ENCODE measurements at regions not wholly inside any gene's neighbourhood (a gene's known extent, or its start where the extent isn't known, plus 50 kb on each side); places are given as distances from the start of the nearest gene placed in this dataset.
"Not testable (repeated sequence)": the region's sequence is repeated elsewhere in the genome, so short reads cannot be mapped to it uniquely, and the experiment has no call there.

GRCh38 chr2:72078773-72079172, 68.9 kb downstream of the CYP26B1 start:
- DNase-seq, result no peak

GRCh38 chr2:72077702-72078169, 69.9 kb downstream of the CYP26B1 start:
- no peak for DNase-seq

GRCh38 chr2:72073373-72073772, 74.3 kb downstream of the CYP26B1 start:
- DNase-seq, result not testable (repeated sequence)

- not testable (repeated sequence) for DNase-seq
Observed at GRCh38 chr2:72064197-72064596, 83.5 kb downstream of the CYP26B1 start.

DNA sequence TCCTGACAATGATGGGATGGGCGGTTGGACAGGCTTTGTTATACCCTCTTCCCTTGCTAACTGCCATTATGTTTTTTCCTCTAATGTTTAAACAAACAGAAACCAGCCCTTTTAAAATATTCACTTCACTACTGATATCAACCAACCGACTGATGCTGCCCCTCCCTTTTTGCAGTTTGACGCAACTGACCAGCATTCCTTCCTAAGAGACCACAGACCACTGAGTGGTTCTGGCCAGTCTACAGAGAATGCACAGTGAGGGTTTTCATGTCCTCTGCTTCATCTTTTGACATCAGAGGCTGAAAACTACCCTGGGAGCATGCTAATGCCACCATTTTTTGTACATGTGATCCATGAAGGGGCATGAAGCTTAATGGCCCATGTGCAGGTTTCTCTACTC, 85.3 kb downstream of the CYP26B1 start:
- DNase-seq, result no peak

DNA sequence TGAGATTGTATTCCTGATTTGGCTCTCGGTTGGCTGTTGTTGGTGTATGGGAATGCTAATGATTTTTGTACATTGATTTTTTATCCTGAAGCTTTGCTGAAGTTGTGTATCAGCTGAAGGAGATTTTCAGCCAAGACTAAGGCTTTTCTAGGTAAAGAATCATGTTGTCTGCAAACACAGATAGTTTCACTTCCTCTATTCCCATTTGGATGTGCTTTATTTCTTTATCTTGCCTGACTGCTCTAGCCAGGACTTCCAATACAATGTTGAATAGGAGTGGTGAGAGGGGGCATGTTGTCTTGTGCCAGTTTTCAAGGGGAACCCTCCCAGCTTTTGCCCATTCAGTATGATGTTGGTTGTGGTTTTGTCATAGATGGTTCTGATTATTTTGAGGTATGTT, 90.4 kb downstream of the CYP26B1 start:
- no peak for DNase-seq

DNA sequence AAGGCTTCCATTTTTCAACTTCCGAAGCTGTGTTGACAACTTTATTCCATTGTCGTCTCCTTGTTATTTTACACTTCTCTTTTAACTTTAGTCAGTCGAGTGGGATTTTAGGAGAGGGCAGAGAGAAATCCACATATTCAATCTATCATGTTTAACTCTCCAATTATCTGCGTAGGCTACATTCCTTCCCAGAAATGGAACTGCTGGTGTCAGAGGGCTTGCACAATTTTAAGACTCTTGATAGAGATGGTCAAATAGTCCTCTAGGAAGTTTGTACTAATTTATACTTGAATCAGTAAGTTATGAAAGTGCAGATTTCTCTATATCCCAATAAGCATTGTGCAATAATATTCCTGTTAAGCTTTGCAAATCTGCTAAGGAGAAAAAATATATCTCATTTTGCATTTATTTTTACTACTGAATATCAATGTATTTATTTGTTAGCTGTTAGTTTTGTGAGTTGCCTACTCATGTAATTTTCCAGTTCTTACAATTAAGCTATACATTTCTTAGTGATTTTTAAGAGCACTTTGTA, 95.6 kb downstream of the CYP26B1 start:
- no peak for DNase-seq

DNA sequence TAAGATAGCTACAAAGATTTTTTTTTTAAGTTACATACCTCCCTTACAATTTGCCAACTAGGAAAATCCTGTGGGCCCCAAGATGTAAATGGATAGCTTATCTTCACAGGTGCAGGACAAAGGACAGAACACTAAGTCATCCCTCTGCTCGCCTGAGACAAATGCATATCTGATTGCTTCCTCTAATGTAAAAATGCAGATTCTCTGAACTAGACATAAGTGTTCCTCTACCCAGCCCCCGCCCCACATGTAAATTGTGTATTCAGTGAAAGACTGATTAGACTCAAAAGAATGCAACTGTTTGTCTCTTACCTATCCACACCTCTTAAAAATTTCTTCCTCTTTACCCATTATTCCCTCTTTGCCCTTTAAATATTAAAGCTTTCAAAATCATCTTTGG, 96.5 kb downstream of the CYP26B1 start:
- no peak for DNase-seq

DNA sequence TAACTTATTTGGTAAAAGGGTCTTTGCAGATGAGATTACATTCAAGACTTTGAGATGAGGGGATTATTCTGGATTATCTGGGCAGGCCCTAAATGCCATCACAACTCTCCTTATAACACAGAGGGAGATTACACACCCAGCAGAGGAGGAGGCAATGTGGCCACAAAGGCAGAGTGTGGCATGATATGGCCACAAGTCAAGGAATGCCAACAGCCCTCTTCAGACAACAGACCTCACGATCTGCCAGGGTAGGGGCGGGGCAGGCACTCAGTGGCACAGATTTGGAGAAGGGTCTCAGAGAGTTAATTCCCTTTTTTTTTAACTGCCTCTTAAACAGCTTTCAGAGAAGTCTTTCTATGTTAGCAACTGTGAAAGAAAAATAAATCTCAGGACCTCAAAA, 96.9 kb downstream of the CYP26B1 start:
- DNase-seq, result no peak

- no peak for DNase-seq
Observed at GRCh38 chr2:72048881-72049477, 98.7 kb downstream of the CYP26B1 start.

- DNase-seq, result no peak
Observed at GRCh38 chr2:72043985-72044384, 103.7 kb downstream of the CYP26B1 start.

DNA sequence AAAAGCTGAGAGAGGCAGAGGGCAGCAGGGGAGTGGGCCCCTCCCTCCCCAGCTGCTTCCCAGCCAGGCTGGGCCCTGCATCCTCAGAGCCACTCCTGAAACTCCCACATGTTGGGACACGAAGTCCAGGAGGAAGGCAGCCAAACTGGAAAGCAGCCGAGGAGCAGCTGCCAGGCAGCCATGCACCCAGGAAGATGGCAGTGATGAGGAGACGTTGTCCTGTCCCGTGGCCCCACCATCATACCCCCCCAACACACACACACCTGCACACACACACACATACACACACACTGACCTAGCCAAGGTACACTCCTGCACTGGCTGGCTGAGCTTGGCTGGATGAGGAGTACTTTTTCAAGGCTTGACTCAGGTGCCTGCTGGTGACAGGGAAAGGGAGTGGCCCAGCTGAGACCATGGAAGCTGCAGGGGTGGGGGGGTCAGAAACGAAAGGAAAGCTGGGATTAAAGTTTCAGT, 106.0 kb downstream of the CYP26B1 start:
- no peak for DNase-seq

DNA sequence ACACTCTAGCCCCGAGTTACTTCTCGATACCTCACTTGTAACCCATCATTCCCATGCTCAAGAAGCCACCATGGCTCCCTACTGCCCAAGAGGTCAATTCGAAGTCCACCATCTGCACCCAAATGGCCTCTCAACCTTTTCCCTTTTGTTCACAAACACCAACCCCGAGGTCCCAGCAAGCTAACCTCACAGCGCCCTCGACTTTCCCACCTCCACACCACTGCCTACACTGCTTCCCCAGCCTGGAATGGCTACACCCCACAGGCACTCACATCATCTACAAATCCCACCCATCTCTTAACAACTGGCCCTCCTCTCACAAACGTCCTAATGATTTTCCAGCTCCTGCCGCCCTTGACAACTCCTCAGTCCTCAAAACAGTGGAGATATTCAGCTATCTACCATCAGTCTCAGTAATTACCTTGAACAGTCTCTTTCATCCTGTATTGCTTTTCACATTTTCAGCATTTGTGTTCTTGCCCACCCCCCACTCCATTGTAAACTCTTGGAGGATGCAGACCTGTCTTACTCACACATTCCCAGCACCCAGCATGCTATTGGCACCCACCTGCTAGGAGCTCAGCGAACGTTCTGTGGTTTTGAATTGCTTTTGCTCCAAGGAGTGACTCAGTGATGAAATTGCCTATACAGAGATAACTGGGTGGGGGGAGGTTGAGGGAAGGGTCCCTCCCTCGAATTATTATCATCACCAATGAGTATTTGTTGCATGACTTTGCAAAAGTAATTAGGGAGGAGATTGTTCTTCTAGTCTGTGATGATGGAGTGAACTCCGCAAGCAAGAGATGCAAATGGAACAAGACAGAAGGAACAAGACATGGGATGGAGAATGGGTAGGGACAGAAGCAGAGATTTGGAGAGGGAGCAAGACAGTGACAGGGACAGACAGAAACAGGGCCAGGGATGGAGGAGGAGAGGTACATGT, 106.8 kb downstream of the CYP26B1 start:
- no peak for DNase-seq

GRCh38 chr2:72038524-72038923, 109.1 kb downstream of the CYP26B1 start:
- no peak for DNase-seq

DNA sequence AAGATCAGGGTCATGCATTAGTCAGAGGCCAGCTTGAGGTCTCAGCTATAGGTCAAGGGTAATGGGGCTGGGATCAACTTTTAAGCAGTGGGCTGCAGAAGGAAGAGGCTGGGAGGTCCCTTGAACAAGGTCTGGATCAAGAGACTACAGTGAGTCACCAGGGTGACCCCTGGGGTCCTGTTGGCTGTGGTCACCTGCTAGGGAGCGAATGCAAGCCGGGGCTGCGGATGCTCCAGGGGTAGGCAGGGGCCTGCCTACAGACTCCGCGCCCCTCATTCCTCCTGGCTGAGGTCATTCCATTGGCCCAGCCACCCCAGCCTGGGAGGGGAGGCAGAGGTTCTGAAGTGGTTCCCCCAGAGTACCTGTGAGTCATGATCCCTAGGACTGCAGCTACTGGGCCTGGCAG, 110.4 kb downstream of the CYP26B1 start:
- DNase-seq, result no peak

GRCh38 chr2:72036595-72036994, 111.1 kb downstream of the CYP26B1 start:
- DNase-seq, result no peak

DNA sequence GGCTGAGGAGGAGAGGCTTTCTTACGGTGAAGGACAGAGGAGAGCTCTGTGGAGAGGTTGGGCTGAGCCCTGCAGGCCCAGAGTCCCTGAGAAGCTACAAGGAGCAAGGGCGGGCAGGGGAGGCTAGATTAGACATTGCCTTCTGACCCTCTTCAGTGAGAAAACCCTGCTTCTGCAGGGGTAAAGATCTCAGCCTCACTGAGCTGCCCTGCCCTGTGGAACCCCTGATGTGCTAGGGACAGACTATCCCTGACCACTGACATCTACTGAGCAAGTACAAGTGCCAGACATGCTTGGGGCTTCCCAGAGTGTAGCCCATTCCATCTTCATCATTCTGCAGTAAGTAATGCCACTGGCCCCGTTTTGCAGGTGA, 111.5 kb downstream of the CYP26B1 start:
- no peak for DNase-seq

GRCh38 chr2:72035518-72036172, 112.0 kb downstream of the CYP26B1 start:
- no peak for DNase-seq

DNA sequence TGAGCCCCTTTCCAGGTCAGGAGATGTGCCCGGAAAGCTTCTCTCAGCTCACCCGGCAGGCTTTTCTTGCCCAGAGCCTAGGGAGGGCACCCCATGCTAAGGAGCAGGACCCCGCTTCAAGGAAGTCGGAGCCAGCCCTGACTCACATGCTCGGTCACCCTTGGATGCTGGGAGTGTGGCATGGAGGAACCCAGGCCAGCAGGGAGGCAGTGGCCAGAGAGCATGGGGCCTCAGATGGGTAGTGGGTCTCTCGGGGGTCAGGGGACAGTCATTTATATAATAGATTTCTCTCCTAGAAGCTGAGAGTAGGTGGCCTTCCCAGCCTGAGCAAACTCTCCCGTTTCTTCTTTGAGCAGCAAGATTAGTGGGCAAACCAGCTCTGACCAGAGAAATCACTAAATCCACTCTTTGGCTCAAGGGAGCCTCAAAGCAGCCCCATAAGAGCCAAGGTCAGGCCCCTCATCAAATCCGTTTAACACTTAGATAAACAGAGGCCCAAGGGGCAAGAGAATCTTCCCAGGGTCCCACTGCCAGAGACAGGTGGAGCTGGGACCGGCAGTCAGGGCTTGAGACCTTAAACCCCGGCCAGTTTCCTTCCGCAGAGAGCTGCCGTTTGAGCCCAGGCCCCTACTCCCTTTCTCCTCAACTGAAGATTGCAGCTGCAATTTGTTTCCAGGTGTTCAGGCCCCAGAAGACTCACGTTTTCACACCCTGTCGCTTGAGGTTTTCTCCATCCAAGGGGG, 113.1 kb downstream of the CYP26B1 start:
- no peak for DNase-seq

DNA sequence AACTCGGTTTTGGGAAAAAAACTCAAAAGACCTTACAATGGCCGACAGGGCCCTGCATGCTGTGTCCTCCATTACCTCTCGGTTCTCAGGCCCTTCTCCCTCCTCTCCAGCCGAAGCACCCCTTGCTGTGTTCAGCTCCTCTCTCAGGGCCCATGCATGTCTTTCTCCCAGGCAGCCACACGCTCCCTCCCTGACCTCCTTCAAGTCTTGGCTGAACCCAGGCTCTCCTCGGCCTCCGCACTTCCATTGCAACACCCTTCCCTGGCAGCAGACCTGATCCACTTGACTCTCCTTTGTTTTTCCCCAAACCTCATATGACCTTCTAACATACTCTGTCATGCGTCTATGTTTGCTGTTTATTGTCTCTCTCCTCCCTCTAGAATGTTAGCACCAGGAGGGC, 114.0 kb downstream of the CYP26B1 start:
- no peak for DNase-seq

GRCh38 chr2:72032481-72033041, 115.1 kb downstream of the CYP26B1 start:
- no peak for DNase-seq

All from NCI-H2107 (cell line).